Natural killer cell (primary cell): ENCODE measurements at regions not wholly inside any gene's neighbourhood (a gene's known extent, or its start where the extent isn't known, plus 50 kb on each side); places are given as distances from the start of the nearest gene placed in this dataset.

Experiments used
- ATAC-seq, 3 donors: fragments of 150-1000 bp in 2 of 3; fragments of 200-7000 bp in 1 of 3; cut with Tn5 transposase; 1 replicate in 1 of 3; 2 replicates in 2 of 3; pipeline ENCODE4 v1.10.0; 2021; ENCODE audit warnings: mild to moderate bottlenecking in 2 of 3, moderate library complexity in 2 of 3
- DNase-seq, 2 donors: peaks; one replicate each; pipeline versions ENCODE4 v3.0.0 to v3.0.0-alpha.2; 2013 to 2021; ENCODE audit warnings: mixed read lengths in 1 of 2
- H3K27ac ChIP-seq: one replicate; pipeline ENCODE4 v1.5.1; 2013; ENCODE audit warnings: mild to moderate bottlenecking, low read length
- H3K27me3 ChIP-seq: one replicate; pipeline ENCODE4 v1.6.1; 2013; ENCODE audit warnings: low read length; ENCODE audit not compliant: control insufficient read depth, insufficient read depth
- H3K36me3 ChIP-seq: one replicate; pipeline ENCODE4 v1.6.1; 2013; ENCODE audit warnings: low read length; ENCODE audit not compliant: control insufficient read depth, insufficient read depth
- H3K4me1 ChIP-seq: one replicate; pipeline ENCODE4 v1.6.1; 2013; ENCODE audit warnings: low read length; ENCODE audit not compliant: control insufficient read depth, insufficient read depth
- H3K4me3 ChIP-seq: one replicate; pipeline ENCODE4 v1.5.1; 2013; ENCODE audit warnings: low read length
- H3K9me3 ChIP-seq: one replicate; pipeline ENCODE4 v1.6.1; 2013; ENCODE audit warnings: low read length; ENCODE audit not compliant: control insufficient read depth, insufficient read depth
- H3K27ac Mint-ChIP-seq, 2 donors: one replicate each; pipeline ENCODE4 v1.8.0; 2022; ENCODE audit warnings: mild to moderate bottlenecking in 2 of 2, mixed read lengths in 2 of 2, moderate library complexity in 1 of 2
- H3K27me3 Mint-ChIP-seq, 2 donors: one replicate each; pipeline ENCODE4 v1.8.0; 2022; ENCODE audit warnings: low read depth in 2 of 2, mixed read lengths in 2 of 2
- H3K36me3 Mint-ChIP-seq: one replicate; pipeline ENCODE4 v1.8.0; 2022; ENCODE audit warnings: mixed read lengths
- H3K4me1 Mint-ChIP-seq, 2 donors: one replicate each; pipeline ENCODE4 v1.8.0; 2022; ENCODE audit warnings: mixed read lengths in 2 of 2
- H3K4me3 Mint-ChIP-seq: one replicate; pipeline ENCODE4 v1.8.0; 2022; ENCODE audit warnings: mild to moderate bottlenecking, moderate library complexity, mixed read lengths
- H3K9me3 Mint-ChIP-seq, 2 donors: one replicate each; pipeline ENCODE4 v1.8.0; 2022; ENCODE audit warnings: mixed read lengths in 2 of 2
- CTCF ChIP-seq: fragments of 200-600 bp; IDR thresholded peaks from one replicate; pipeline ENCODE4 v1.8.0; 2022; ENCODE audit warnings: antibody characterized with exemption
- WGBS: methylation state at CpG from one replicate; pipeline ENCODE4 v1.1.7; 2013; ENCODE audit warnings: missing lambda C conversion rate; ENCODE audit not compliant: insufficient coverage; 5-methylcytosine and 5-hydroxymethylcytosine counted together
- intact Hi-C: fragments of 100-400 bp; cut with micrococcal nuclease; formaldehyde crosslinking; loops from one replicate; pipeline ENCODE4 v1.14.2; 2022

- H3K4me3 ChIP-seq, result no peak overlapping the region
- H3K27ac ChIP-seq, result no peak overlapping the region
- TF ChIP-seq CTCF, result no peak
- Mint-ChIP-seq H3K9me3 (peaks cover 3 to 6% of the 10 kb centered on the region in 2 donors), H3K4me3 (no peak overlapping the region), H3K4me1 (no peaks in the 10 kb centered on the region), H3K27ac (no peak overlapping the region), H3K36me3 (peaks cover 6% of the 10 kb centered on the region), H3K27me3 (no peaks in the 10 kb centered on the region)
- no peaks in the 10 kb centered on the region for H3K9me3 ChIP-seq
- no peak for ATAC-seq
- H3K4me1 ChIP-seq, result no peaks in the 10 kb centered on the region
- no peaks in the 10 kb centered on the region for H3K27me3 ChIP-seq
- H3K36me3 ChIP-seq, result no peaks in the 10 kb centered on the region
- no peak for DNase-seq
- 100% methylated on average over 2 of the region's 3 CpGs for WGBS
- intact Hi-C loops, result no loop called here
These were observed 373.5 kb upstream of the ARX start for GRCh38 chrX:25389266-25389665.

GRCh38 chrX:25383196-25383595 lies 367.4 kb upstream of the ARX start:
- no peaks in the 10 kb centered on the region for H3K36me3 Mint-ChIP-seq
- H3K4me1 Mint-ChIP-seq, result no peaks in the 10 kb centered on the region
- no peak for ATAC-seq
- Histone ChIP-seq H3K27me3 (no peaks in the 10 kb centered on the region), H3K27ac (no peak overlapping the region), H3K9me3 (no peaks in the 10 kb centered on the region), H3K4me3 (no peak overlapping the region), H3K36me3 (no peaks in the 10 kb centered on the region), H3K4me1 (no peaks in the 10 kb centered on the region)
- no peak overlapping the region for H3K27ac Mint-ChIP-seq
- TF ChIP-seq CTCF, result no peak
- no peak for DNase-seq
- H3K27me3 Mint-ChIP-seq, result no peaks in the 10 kb centered on the region
- 81% methylated on average over 3 of the region's 3 CpGs for WGBS
- intact Hi-C loops, result no loop called here
- H3K4me3 Mint-ChIP-seq, result no peak overlapping the region
- peaks cover 0 to under 1% of the 10 kb centered on the region in 2 donors for H3K9me3 Mint-ChIP-seq

- Mint-ChIP-seq H3K9me3 (peaks cover 6 to 17% of the 10 kb centered on the region in 2 donors), H3K27me3 (no peaks in the 10 kb centered on the region), H3K4me1 (no peaks in the 10 kb centered on the region), H3K4me3 (no peak overlapping the region), H3K27ac (no peak overlapping the region), H3K36me3 (no peaks in the 10 kb centered on the region)
- Histone ChIP-seq H3K4me1 (no peaks in the 10 kb centered on the region), H3K27me3 (no peaks in the 10 kb centered on the region), H3K36me3 (no peaks in the 10 kb centered on the region), H3K27ac (no peak overlapping the region), H3K9me3 (no peaks in the 10 kb centered on the region), H3K4me3 (no peak overlapping the region)
- intact Hi-C loops, result no loop called here
- ATAC-seq (no peak), DNase-seq (no peak)
- no CpG with 5 or more reads among the region's 1 CpG for WGBS
- TF ChIP-seq CTCF, result no peak
These were observed 340.7 kb upstream of the ARX start for GRCh38 chrX:25356456-25356855.

GRCh38 chrX:25344161-25344936 lies 328.6 kb upstream of the ARX start:
- H3K27ac ChIP-seq, result no peak overlapping the region
- peaks cover 3 to 5% of the 10 kb centered on the region in 2 donors for H3K9me3 Mint-ChIP-seq
- H3K4me3 Mint-ChIP-seq, result no peak overlapping the region
- no peaks in the 10 kb centered on the region for H3K9me3 ChIP-seq
- H3K27me3 Mint-ChIP-seq, result no peaks in the 10 kb centered on the region
- 68% methylated on average over 7 of the region's 7 CpGs for WGBS
- no peaks in the 10 kb centered on the region for H3K36me3 Mint-ChIP-seq
- no peak overlapping the region for H3K4me3 ChIP-seq
- TF ChIP-seq CTCF, result no peak
- H3K27ac Mint-ChIP-seq, result no peak overlapping the region
- no peak for ATAC-seq
- H3K4me1 ChIP-seq, result no peaks in the 10 kb centered on the region
- no peaks in the 10 kb centered on the region for H3K27me3 ChIP-seq
- H3K36me3 ChIP-seq, result no peaks in the 10 kb centered on the region
- DNase-seq, result no peak
- intact Hi-C loops, result no loop called here
- H3K4me1 Mint-ChIP-seq, result no peaks in the 10 kb centered on the region
